ENCODE measurements at regions not wholly inside any gene's neighbourhood (a gene's known extent, or its start where the extent isn't known, plus 50 kb on each side); places are given as distances from the start of the nearest gene placed in this dataset.

DNA sequence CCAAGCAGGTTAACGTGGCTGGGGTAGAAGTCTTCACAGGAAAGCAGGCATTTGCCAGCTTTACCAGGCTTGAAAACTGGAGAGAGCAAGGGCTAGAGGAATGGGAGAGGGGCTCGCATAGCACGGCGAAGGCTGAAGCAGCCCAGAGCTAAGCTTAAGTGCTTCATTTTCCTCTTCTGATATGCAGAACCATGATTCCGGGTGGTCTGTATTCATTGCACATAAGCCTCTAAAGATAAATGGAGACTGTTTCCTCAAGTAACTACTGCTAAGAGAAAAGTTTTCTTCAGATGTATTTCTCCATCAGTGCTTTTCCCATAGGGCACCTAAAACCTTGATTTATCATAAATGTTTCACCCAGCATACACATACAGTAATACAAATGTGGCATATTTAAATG is 414.1 kb downstream of the MLLT3 start:
- no peak overlapping the region for H3K4me3 ChIP-seq (replicated peaks; ENCODE audit: low read depth, low read length)
- TF ChIP-seq, protein P1, sequence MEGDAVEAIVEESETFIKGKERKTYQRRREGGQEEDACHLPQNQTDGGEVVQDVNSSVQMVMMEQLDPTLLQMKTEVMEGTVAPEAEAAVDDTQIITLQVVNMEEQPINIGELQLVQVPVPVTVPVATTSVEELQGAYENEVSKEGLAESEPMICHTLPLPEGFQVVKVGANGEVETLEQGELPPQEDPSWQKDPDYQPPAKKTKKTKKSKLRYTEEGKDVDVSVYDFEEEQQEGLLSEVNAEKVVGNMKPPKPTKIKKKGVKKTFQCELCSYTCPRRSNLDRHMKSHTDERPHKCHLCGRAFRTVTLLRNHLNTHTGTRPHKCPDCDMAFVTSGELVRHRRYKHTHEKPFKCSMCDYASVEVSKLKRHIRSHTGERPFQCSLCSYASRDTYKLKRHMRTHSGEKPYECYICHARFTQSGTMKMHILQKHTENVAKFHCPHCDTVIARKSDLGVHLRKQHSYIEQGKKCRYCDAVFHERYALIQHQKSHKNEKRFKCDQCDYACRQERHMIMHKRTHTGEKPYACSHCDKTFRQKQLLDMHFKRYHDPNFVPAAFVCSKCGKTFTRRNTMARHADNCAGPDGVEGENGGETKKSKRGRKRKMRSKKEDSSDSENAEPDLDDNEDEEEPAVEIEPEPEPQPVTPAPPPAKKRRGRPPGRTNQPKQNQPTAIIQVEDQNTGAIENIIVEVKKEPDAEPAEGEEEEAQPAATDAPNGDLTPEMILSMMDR (IDR thresholded peaks at IDR 0.05; ENCODE audit: low read length, missing control alignments) = no peak
- DNase-seq (ENCODE audit: low read depth) = no peak

DNA sequence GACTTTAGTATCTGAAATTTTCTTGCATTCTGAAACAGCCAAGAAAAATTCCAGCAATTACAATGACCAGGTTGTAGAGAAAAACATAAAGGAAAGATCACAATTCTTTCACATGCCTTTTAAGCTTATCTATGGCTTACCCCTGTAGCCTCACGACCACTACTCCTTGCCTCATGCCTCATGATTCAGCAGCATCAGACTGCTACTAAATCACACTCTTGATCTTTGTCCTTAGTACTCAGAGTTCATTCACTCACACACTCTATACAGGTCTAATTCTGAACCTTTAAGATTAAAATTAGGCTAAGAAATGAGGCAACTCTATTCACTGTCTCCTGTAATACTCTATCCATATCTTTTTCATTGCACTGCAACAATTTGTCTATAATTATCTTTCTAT is 415.1 kb downstream of the MLLT3 start:
- no peak for DNase-seq (ENCODE audit: low read depth)
- no peak overlapping the region for H3K4me3 ChIP-seq (replicated peaks; ENCODE audit: low read depth, low read length)
- TF ChIP-seq, protein P1 (IDR thresholded peaks at IDR 0.05; ENCODE audit: low read length, missing control alignments) = no peak

DNA sequence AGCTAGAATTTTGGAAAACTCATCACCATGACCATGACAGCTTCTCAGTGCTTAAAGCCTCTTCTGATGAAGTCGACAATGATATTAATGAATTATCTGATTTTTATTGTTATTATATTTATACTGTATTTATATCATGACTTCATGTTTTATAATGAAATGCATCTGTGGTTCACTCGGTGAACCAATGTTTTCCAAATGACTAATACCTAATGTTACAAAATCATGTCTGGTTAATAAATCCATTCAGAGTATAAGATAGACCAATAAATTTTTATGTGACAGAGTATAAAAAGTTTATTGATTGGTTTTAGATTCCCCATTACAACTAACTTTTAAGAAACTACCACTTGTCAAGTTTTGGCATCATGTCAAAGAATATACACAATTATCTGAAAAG is 416.5 kb downstream of the MLLT3 start:
- TF ChIP-seq, protein P1 (IDR thresholded peaks at IDR 0.05; ENCODE audit: low read length, missing control alignments) = no peak
- no peak overlapping the region for H3K4me3 ChIP-seq (replicated peaks; ENCODE audit: low read depth, low read length)
- DNase-seq (ENCODE audit: low read depth) = no peak

DNA sequence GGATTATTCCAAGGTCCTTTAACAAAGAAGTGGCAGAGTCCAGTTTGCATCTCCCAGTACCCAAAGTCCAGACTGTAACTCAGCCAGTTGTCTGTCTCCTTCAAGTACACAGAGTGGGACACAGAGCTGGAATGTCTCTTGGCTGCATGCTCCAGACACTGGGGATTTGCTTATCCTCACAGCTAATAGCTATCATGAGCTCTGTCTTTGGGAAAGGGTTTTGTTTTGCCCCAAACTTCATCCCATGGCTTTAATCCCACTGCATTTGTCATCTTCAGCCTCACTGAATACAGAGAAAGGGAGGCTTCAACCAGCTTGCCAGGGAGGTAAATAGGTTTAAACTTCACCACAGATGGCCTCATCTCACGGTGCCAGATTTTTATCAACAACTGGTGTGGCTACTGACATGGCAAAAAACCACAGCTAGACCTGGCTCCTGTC is 412.2 kb upstream of the SLC24A2 start:
- DNase-seq (ENCODE audit: low read depth) = no peak
- no peak overlapping the region for H3K4me3 ChIP-seq (replicated peaks; ENCODE audit: low read depth, low read length)
- TF ChIP-seq, protein P1 (IDR thresholded peaks at IDR 0.05; ENCODE audit: low read length, missing control alignments) = no peak

DNA sequence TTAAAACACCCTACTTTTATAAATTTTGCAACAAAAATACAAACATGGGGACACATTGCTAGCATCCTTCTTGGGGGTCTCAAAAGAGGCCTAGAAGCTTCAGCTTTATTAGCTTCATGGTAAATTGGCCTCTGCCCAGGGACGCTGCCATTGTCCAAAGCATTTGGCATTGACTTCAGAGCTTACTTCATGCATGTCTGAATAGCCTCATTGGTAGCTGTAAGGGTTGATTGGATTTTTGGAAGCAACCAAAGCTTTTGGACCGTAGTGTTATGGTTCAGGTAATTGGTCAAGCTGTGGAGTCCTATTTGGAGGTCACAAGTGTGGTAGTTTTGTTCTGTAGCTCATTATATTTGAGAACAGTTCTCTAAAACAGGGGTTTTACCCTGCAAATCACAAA is 411.7 kb upstream of the SLC24A2 start:
- DNase-seq (ENCODE audit: low read depth) = no peak
- TF ChIP-seq, protein P1 (IDR thresholded peaks at IDR 0.05; ENCODE audit: low read length, missing control alignments) = no peak
- H3K4me3 ChIP-seq (replicated peaks; ENCODE audit: low read depth, low read length) = no peak overlapping the region

DNA sequence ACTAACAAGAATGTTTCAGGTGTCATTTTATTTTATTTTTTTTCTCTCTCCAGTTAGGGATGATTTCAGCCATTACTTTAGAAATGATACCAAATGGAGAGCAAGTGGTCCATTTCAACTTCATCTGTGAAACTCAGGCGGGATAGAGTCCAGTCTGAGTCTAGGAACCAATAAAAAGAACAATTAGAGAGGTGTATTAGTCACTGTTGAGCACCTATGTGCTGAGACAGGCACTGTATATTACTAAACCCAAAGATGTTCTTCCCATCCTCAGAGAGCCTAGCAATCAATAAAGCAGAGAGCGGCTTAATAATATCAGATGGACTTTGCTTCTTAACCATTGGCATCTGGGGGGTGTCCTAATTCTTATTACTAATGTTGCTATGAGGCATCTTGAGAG is 410.3 kb upstream of the SLC24A2 start:
- no peak for DNase-seq (ENCODE audit: low read depth)
- no peak overlapping the region for H3K4me3 ChIP-seq (replicated peaks; ENCODE audit: low read depth, low read length)
- TF ChIP-seq, protein P1 (IDR thresholded peaks at IDR 0.05; ENCODE audit: low read length, missing control alignments) = no peak

DNA sequence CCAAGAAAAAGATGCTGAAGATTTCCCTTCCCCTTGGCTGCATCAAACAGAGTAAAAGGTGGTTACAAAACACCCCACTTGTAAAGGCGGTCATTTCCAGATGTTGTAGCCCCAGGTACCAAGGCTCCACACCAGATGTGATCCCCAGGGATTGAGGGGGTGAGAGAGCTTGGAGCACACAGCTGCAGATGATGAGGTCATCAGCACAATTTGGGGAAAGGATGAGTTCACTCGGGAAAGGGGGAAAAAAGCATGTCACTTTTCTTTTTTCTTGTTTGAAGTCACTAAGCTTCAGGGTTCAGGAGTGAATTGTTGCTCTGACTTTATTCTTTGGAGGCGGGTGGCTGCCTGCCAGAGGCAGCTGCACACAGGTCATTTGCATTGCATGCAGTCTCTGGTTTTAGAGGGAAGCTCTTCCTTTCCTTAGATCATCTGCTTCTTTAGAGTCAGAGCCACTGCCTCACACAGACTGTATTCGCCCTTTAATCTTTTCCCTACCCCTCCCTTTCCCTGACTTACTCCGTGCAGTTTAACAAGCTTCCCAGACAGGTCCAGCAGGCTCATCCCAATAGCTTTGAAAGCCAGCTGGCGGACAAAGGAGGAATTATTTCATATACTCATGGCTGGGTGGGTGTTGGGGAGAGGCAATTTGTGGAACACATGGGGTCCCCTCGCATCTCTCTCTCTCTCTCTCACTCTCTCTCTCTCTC is 409.3 kb upstream of the SLC24A2 start:
- DNase-seq (ENCODE audit: low read depth) = no peak
- no peak overlapping the region for H3K4me3 ChIP-seq (replicated peaks; ENCODE audit: low read depth, low read length)
- TF ChIP-seq, protein P1 (IDR thresholded peaks at IDR 0.05; ENCODE audit: low read length, missing control alignments) = no peak
